Esophagus muscularis mucosa (tissue), 4 donors: ENCODE measurements at regions not wholly inside any gene's neighbourhood (a gene's known extent, or its start where the extent isn't known, plus 50 kb on each side); places are given as distances from the start of the nearest gene placed in this dataset.

Experiments
- DNase-seq: peaks from one replicate; pipeline ENCODE4 v3.0.0-alpha.2; 2017; ENCODE audit errors: extremely low spot score
- H3K27ac ChIP-seq, 4 donors: fragments of 200-600 bp; sonication (generic); replicated peaks in 1 of 4; 1 replicate in 3 of 4; 2 replicates in 1 of 4; pipeline ENCODE4 v1.5.1; 2016 to 2019; ENCODE audit warnings: mild to moderate bottlenecking in 1 of 4
- H3K27me3 ChIP-seq, 4 donors: fragments of 200-600 bp; sonication (generic); one replicate each; pipeline versions ENCODE4 v1.5.1 to v1.6.0; 2016 to 2019
- H3K36me3 ChIP-seq, 4 donors: fragments of 200-600 bp; sonication (generic); one replicate each; pipeline ENCODE4 v1.5.1; 2016 to 2019
- H3K4me1 ChIP-seq, 4 donors: fragments of 200-600 bp; sonication (generic); one replicate each; pipeline ENCODE4 v1.5.1; 2016 to 2019
- H3K4me3 ChIP-seq, 4 donors: fragments of 200-600 bp; sonication (generic); 1 replicate in 2 of 4; 2 replicates in 2 of 4; pipeline ENCODE4 v1.5.1; 2016 to 2019; ENCODE audit warnings: mild to moderate bottlenecking in 4 of 4, moderate library complexity in 1 of 4
- H3K9me3 ChIP-seq, 4 donors: fragments of 200-600 bp; sonication (generic); 1 replicate in 3 of 4; 2 replicates in 1 of 4; pipeline ENCODE4 v1.5.1; 2016 to 2019
- EP300 ChIP-seq: sonication (generic); formaldehyde crosslinking; IDR thresholded peaks from one replicate; pipeline ENCODE4 v1.6.1; 2017; ENCODE audit warnings: antibody characterized with exemption
- POLR2A ChIP-seq: fragments of 450-650 bp; IDR thresholded peaks from one replicate; pipeline ENCODE4 v1.6.1; 2017; ENCODE audit warnings: antibody characterized with exemption, moderate library complexity, mild to moderate bottlenecking, low read depth
- POLR2AphosphoS5 ChIP-seq, 2 donors: sonication (generic); formaldehyde crosslinking; IDR thresholded peaks; one replicate each; pipeline ENCODE4 v1.6.1; 2017; ENCODE audit warnings: antibody characterized with exemption in 2 of 2
- WGBS: methylation state at CpG from one replicate; pipeline ENCODE4 v1.1.5; 2018; 5-methylcytosine and 5-hydroxymethylcytosine counted together
- intact Hi-C: fragments of 100-400 bp; cut with DNase I; formaldehyde crosslinking; loops from one replicate; pipeline ENCODE4 v1.15.1; 2023
- TF ChIP-seq, protein P1 (sequence below), 3 experiments: fragments of 200-600 bp in 2 of 3; fragments of 450-650 bp in 1 of 3; sonication (generic) in 2 of 3; IDR thresholded peaks; one replicate each; pipeline ENCODE4 v1.5.1; 2017 to 2019; ENCODE audit warnings: antibody characterized with exemption in 3 of 3, mild to moderate bottlenecking in 2 of 3, moderate library complexity in 1 of 3

DNA sequence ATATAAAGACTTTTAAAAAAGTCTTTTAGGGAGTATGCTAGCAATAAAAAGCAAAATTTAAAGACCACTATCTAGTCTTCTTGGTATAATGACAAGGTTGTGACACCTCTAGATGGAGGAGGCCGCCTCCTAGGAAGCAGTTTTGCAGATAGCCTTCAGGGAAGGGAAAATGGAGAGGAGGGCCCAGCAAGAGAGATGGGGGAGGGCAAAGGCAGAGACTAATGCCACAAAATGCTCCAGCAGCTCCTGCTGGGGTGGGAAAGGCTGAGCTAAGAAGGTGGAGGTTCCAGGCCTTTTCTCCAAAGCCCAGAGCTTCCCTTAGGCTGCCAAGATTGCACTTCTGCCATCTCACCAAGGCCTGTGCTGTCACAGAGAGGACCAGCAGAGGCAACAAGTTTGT, 153.9 kb upstream of the THSD7B start:
- Histone ChIP-seq H3K27ac (no peak overlapping the region), H3K27me3 (no peaks in the 10 kb centered on the region), H3K4me1 (peaks cover 0 to 3% (median 0%) of the 10 kb centered on the region in 4 donors), H3K9me3 (no peaks in the 10 kb centered on the region), H3K4me3 (no peak overlapping the region), H3K36me3 (no peaks in the 10 kb centered on the region)
- WGBS, result 57% methylated on average over 1 of the region's 1 CpG
- no peak for TF ChIP-seq POLR2AphosphoS5 (IDR thresholded peaks at IDR 0.05)
- TF ChIP-seq POLR2A, result no peak
- TF ChIP-seq, protein P1, sequence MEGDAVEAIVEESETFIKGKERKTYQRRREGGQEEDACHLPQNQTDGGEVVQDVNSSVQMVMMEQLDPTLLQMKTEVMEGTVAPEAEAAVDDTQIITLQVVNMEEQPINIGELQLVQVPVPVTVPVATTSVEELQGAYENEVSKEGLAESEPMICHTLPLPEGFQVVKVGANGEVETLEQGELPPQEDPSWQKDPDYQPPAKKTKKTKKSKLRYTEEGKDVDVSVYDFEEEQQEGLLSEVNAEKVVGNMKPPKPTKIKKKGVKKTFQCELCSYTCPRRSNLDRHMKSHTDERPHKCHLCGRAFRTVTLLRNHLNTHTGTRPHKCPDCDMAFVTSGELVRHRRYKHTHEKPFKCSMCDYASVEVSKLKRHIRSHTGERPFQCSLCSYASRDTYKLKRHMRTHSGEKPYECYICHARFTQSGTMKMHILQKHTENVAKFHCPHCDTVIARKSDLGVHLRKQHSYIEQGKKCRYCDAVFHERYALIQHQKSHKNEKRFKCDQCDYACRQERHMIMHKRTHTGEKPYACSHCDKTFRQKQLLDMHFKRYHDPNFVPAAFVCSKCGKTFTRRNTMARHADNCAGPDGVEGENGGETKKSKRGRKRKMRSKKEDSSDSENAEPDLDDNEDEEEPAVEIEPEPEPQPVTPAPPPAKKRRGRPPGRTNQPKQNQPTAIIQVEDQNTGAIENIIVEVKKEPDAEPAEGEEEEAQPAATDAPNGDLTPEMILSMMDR (IDR thresholded peaks at IDR 0.05), result no peak
- TF ChIP-seq EP300, result no peak
- intact Hi-C loops, result no loop called here
- DNase-seq, result no peak

DNA sequence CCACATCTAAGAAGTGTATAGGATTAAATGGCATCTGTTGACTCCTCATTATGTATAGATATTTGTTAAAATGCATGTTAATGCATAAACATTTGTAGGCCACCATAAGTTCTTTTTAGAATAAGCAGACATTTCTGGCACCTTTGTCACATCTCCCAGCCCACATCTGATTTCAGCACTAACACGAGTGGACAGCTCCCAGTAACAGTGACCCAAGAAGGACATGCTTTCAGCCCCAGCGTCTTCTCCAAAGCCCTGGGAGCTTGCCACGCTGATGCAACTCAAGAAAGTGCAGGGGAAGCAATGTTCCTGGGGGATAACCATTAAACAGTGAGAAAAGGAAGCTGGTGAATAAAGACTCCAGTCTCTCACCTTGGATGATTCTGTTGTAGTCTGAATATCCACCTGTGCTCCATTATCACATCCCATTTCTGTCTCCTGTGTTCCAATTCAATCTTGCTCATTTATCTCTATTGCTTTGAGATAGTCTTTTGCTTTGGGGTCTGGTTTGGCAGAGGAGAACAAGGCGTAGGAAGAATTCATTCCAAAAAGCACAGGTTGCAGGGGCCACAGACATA, 182.6 kb upstream of the THSD7B start:
- no peak for TF ChIP-seq POLR2A
- WGBS, result 15% methylated on average over 4 of the region's 4 CpGs
- Histone ChIP-seq H3K4me3 (no peak overlapping the region), H3K4me1 (no peaks in the 10 kb centered on the region), H3K27ac (no peak overlapping the region), H3K36me3 (no peaks in the 10 kb centered on the region), H3K27me3 (peaks cover 0 to 4% (median 0%) of the 10 kb centered on the region in 4 donors), H3K9me3 (peaks cover 0 to 1% (median 0%) of the 10 kb centered on the region in 4 donors)
- DNase-seq, result no peak
- intact Hi-C loops, result no loop called here

DNA sequence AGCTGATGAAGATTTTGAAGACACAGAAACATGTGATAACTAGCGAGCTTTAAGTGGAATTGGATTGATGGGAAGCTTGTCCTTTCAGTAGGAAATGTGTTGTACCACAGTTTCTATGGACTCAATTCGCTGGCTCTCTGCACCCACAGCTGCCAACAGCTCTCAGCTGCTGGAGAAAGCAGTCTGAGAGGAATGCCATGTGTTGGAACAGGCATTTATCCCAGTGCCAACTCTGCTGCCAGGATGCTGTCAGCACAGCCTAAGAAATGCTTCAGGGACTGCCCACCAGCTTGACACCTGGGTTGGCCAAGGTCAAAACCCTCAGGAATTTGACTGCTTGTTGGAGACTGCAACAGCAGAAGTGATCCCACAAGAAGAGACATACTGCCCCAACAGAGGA, 193.0 kb upstream of the THSD7B start:
- DNase-seq, result no peak
- no peaks in the 10 kb centered on the region for H3K27me3 ChIP-seq
- no peak for TF ChIP-seq EP300
- no peak for TF ChIP-seq POLR2AphosphoS5 (IDR thresholded peaks at IDR 0.05)
- no peak for TF ChIP-seq POLR2A
- TF ChIP-seq, protein P1 (IDR thresholded peaks at IDR 0.05), result no peak
- H3K4me1 ChIP-seq, result peaks cover 0 to 5% (median 0%) of the 10 kb centered on the region in 4 donors
- intact Hi-C loops, result no loop called here
- no peaks in the 10 kb centered on the region for H3K36me3 ChIP-seq
- 56% methylated on average over 2 of the region's 2 CpGs for WGBS
- no peaks in the 10 kb centered on the region for H3K9me3 ChIP-seq
- H3K27ac ChIP-seq, result no peak overlapping the region
- no peak overlapping the region for H3K4me3 ChIP-seq

DNA sequence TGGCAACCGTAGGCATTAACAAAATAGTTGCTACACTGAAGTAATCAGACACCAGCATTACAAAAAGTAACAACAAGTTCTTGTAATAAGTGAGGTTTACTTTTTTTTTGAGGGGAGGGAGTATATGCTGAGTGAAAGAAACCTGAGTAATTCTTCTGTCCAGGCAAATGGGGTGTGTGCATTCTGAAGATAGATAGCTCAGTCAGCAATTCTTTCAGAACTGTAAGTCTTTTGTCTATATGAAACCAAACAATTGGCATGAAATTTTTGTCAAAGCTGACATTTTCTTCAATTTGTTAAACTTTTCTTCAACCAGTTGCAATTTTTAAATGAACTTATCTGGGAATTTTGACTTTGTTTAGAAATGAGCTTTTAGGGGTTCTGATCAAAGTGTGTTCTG, 208.1 kb upstream of the THSD7B start:
- intact Hi-C loops, result no loop called here
- TF ChIP-seq POLR2AphosphoS5 (IDR thresholded peaks at IDR 0.05) (no peak), POLR2A (no peak), EP300 (no peak)
- TF ChIP-seq, protein P1 (IDR thresholded peaks at IDR 0.05), result no peak
- Histone ChIP-seq H3K4me3 (no peak overlapping the region), H3K9me3 (no peaks in the 10 kb centered on the region), H3K4me1 (no peaks in the 10 kb centered on the region), H3K27ac (no peak overlapping the region), H3K27me3 (no peaks in the 10 kb centered on the region), H3K36me3 (no peaks in the 10 kb centered on the region)
- DNase-seq, result no peak
- 82% methylated on average over 1 of the region's 1 CpG for WGBS

DNA sequence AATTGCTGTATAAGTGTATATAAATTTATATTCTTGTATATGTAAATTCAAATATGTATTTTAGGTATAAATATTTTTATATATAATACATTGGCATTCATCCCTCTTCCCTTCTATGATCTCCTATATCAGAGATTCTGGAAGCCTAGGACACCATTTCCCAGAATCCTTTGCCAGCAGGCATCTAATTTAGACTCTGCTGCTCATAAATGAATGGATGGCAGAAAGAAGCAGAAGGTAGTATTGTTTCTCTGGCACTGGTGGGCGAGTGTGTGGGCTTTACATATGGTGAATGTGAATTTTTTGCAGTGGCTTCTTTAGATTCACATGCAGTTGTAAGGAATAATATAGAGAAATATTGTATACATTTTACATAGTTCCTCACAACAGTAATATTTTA, 215.2 kb upstream of the THSD7B start:
- Histone ChIP-seq H3K4me1 (no peaks in the 10 kb centered on the region), H3K36me3 (no peaks in the 10 kb centered on the region), H3K27me3 (no peaks in the 10 kb centered on the region), H3K4me3 (no peak overlapping the region), H3K27ac (no peak overlapping the region), H3K9me3 (no peaks in the 10 kb centered on the region)
- WGBS, result 40% methylated on average over 1 of the region's 1 CpG
- TF ChIP-seq POLR2AphosphoS5 (IDR thresholded peaks at IDR 0.05) (no peak), POLR2A (no peak), EP300 (no peak)
- TF ChIP-seq, protein P1 (IDR thresholded peaks at IDR 0.05), result no peak
- peak; percentile 12 for DNase-seq
- intact Hi-C loops, result no loop called here
